ENCODE measurements at regions not wholly inside any gene's neighbourhood (a gene's known extent, or its start where the extent isn't known, plus 50 kb on each side); places are given as distances from the start of the nearest gene placed in this dataset.
"Not testable (repeated sequence)": the region's sequence is repeated elsewhere in the genome, so short reads cannot be mapped to it uniquely, and the experiment has no call there.

DNA sequence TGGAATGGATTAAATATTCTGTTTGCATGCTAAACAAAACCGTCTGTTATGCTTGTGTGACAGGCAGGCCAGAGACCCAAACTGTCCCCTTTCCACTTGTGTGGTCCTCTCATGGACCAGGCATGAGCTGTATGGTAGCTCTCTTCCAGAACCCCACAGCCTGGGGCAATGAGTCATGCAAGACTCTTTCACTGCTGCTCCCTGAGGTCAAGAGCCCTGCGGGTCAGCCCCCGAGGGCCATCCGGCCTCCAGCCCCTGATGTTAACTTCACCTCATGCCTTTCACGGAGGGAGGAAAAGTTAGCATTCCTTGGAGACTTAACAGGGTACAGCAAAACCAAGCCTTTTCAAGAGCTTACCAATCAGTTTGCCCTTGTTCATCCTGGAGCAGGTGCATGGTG, 239.1 kb upstream of the DIO3 start:
- no peak for DNase-seq (ENCODE audit: low read depth in 2 of 2)

DNA sequence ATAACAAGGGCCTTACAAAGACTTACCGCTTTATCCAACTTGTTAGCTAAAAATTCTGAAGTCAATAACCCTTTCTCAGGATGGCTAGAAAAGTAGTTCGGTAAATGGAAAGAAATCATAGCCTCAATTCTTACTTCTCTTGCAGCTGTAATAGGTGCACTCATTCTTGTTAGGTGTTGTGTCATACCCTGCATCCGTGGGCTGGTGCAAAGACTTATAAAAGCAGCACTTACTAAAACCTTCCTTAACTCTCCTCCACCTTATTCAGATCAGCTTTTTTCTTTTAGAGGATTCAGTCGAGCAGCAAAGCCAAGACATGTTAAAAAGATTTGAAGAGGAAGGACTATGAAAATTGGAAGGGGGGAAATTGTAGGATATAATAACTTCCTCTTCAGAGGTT, 238.2 kb upstream of the DIO3 start:
- no peak for DNase-seq (ENCODE audit: low read depth in 2 of 2)

GRCh38 chr14:101323614-101324235, 237.6 kb upstream of the DIO3 start:
- DNase-seq (ENCODE audit: low read depth in 2 of 2) = not testable (repeated sequence)

DNA sequence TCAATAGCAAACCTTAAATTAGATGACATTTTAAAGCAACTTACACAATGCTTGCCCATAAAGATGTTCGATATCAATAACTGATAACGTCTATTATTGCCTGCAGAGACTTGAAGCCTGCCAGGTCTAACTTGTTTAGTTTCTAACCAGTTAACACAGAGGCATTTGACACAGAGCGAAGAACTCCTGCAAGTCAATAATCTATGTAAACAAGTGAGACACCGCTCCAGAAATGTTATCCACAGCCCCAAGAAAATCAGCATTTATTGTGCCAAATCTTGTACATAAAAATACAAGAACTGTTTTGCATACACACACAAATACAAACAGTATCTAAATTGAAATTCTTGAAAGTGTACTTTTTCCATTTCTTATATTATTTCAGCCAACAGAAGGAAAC, 236.0 kb upstream of the DIO3 start:
- DNase-seq (ENCODE audit: low read depth in 2 of 2) = no peak

- DNase-seq (ENCODE audit: low read depth in 2 of 2) = no peak
Observed at GRCh38 chr14:101328412-101329028, 232.8 kb upstream of the DIO3 start.

DNA sequence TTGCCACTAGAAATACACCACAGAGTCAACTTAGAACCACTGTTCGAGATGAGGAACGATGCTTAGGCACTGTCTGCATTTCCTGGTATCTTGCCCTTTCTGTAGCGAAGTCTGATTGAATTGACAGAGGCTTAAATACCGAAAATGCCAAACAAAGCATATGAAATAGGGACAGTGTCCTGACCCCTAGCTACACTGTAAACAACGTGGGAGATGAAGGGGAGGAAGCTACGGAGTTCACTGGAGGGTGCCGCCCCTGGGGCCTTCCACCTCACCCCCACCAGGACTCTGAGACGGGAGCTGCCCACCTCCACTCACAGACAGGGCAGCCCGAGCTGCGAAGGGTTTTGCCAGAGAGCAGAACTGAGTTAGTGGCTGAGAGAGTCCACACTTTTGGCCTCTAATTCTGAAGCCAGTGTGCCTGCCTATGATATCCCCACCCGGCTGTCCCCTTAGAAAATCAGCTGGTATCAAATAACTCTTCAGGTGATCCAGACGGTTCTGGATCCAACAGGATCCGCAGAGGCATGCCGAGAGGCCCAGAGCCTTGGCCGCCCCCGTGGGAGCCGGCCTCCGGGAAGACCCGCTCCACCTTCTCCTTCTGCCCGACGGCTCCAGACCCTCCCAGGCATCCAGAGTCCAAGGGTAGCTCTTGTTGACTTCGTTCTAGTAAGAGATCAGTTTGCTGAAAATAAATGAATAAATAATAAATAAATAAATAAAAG, 230.7 kb upstream of the DIO3 start:
- no peak for DNase-seq (ENCODE audit: low read depth in 2 of 2)

DNA sequence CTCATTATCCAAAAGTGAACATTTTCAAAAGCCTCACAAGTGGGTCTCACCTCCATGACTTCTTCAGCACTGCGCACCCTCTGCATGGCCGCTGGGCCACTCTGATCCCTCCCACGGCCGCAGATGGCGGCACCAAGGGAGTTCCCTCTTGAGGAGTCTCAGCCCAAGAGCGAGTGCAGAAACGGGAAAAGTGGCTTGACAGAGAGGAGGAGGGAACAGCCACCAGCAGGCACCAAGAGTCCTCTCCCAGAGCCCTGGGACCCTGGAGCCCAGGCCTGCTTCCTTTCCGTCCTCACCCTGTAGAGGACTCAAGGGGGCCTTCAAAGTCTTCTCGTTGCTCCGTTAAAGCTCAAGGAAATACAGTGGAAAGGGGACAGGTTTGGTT, 230.2 kb upstream of the DIO3 start:
- DNase-seq (ENCODE audit: low read depth in 2 of 2) = no peak

DNA sequence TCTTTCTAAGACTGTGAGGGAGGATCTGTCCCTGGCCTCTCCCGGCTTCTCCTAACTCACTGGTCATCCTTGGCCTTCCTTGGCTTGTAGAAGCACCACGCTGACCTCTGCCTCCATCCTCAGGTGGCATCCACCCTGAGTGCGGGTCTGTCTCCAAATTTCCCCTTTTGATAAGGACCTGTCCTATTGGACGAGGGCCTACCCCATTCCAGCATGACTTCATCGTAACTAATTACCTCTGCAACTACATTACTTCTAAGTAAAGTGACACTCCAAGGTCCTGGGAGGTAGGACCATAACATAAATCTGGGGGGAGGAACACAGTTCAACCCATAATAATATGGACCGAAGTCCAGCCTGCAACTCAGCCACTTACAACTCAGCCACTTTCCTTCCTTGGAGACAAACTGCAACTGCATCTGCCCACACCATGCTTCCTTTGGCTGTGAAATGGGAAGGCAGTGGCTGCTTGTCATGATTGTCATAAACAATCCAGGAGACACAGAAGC, 229.6 kb upstream of the DIO3 start:
- DNase-seq (ENCODE audit: low read depth in 2 of 2) = no peak

- DNase-seq (ENCODE audit: low read depth in 2 of 2) = no peak
Observed at GRCh38 chr14:101332281-101332680, 229.0 kb upstream of the DIO3 start.

GRCh38 chr14:101333335-101334280, 227.7 kb upstream of the DIO3 start:
- no peak for DNase-seq (ENCODE audit: low read depth in 2 of 2)

- DNase-seq (ENCODE audit: low read depth in 2 of 2) = no peak
Observed at GRCh38 chr14:101334656-101335055, 226.6 kb upstream of the DIO3 start.

- no peak for DNase-seq (ENCODE audit: low read depth in 2 of 2)
Observed at GRCh38 chr14:101335061-101335661, 226.1 kb upstream of the DIO3 start.

- DNase-seq (ENCODE audit: low read depth in 2 of 2) = no peak
Observed at GRCh38 chr14:101336183-101336582, 225.1 kb upstream of the DIO3 start.

DNA sequence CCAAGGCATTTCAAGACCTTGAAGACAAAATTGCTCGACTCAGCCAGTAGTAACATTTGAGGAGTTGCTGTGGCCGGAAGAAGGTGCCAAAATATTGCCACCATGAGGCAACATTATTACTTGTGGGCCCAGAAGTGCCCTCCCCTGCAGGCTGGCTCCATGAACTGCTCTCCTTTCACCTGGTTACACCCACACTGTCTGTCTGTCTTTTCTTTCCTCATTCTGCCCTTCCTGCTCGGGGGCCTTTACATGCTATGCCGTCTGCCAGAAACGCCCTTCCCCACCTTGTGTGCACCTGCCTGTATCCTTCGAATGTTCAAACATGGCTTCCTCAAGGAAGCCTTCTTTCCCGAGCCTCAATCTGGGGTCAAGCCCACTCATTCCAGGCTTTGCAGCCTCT, 224.2 kb upstream of the DIO3 start:
- no peak for DNase-seq (ENCODE audit: low read depth in 2 of 2)

GRCh38 chr14:101340556-101340955, 220.7 kb upstream of the DIO3 start:
- DNase-seq (ENCODE audit: low read depth in 2 of 2) = no peak

- DNase-seq (ENCODE audit: low read depth in 2 of 2) = no peak
Observed at GRCh38 chr14:101347893-101348777, 213.2 kb upstream of the DIO3 start.

DNA sequence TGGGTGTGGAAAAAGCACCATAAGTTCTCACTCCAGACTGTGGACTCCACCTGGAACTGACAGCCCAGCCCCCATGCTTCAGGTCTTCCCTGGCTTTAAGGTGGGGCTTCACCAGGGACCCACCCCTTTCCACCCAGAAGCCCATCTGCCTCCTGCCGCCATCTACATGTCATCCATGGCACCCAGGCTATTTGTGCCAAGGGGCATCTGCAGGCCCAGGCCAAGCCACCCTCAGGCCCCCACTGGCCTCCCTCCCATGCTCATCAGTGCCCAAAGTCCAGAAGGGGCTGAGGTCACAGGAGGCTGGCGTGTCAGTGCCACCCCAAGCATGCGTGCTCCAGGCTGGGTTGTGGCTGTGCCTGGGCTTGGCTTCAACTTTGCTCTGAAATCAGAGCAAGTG, 212.2 kb upstream of the DIO3 start:
- no peak for DNase-seq (ENCODE audit: low read depth in 2 of 2)

- no peak for DNase-seq (ENCODE audit: low read depth in 2 of 2)
Observed at GRCh38 chr14:101350021-101350420, 211.3 kb upstream of the DIO3 start.

DNA sequence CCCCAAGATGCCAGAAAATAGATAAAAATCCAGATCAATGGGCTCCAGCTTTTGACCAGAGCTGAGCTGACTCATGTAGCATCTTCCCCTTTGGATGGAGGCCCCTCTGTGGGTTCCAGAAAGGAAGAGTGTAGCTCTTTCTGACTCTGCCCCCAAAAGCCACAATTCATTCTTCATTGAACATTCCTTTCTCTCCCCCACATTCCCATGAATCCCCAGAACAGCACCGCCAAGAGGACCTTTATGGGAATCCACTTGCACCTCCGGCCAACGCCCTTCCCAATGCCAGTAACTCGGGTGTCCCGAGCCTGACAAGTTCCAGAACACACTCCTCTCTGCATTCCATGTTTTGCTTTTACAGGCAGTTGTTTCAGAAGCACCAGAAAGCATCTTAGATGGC, 210.6 kb upstream of the DIO3 start:
- DNase-seq (ENCODE audit: low read depth in 2 of 2) = no peak

DNA sequence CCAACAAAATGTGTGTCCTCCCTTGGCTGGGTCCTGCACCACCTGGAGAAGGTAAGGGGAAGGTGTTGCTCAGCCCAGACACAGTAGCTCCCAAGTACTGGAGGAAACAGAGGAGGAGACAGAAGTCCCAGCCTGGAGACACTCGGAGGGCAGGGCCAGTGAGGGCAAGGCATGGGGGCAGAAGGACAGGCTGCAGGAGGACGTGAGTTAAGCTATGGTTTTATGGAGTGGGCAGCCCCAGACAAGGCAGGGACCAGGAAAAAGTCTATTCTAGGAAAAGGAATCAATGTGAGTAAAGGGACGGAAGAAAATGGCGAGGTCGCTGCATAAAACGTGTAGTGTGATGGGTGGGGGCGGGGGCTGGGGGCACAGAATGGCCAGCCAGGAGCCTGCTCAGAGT, 210.1 kb upstream of the DIO3 start:
- DNase-seq (ENCODE audit: low read depth in 2 of 2) = no peak

DNA sequence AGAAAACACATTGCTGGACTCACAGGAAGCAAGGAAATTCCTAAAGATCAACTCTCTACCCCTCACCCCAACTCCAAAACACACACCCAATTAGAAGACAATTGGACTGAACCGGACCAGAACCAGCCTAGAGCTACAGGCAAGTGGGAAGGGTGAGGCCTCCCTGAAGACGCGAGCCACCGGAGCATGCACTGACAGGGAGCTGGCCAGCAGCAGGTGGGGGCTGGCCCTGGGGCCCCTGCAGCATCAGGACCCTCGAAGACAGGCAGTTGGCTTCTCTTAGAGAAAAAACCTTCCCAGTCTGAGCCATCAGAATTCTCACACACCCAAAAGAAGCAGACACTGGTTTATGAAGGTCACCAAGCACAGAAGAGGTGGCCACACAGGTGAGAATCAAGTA, 209.5 kb upstream of the DIO3 start:
- no peak for DNase-seq (ENCODE audit: low read depth in 2 of 2)
